ENCODE measurements at regions not wholly inside any gene's neighbourhood (a gene's known extent, or its start where the extent isn't known, plus 50 kb on each side); places are given as distances from the start of the nearest gene placed in this dataset.

- Histone ChIP-seq H3K36me3 (ENCODE audit: insufficient read depth, insufficient read length, low read length) (no peaks in the 10 kb centered on the region), H3K4me1 (ENCODE audit: insufficient read depth, insufficient read length) (no peaks in the 10 kb centered on the region), H3K9ac (ENCODE audit: insufficient read length, low read depth) (no peak overlapping the region), H3K27me3 (ENCODE audit: insufficient read depth, insufficient read length) (no peaks in the 10 kb centered on the region), H3K4me3 (ENCODE audit: insufficient read length, low read depth) (no peak overlapping the region), H3K9me3 (ENCODE audit: insufficient read depth, low read length) (no peaks in the 10 kb centered on the region)
- TF ChIP-seq YY1 (IDR thresholded peaks at IDR 0.05; ENCODE audit: insufficient read depth, insufficient read length) (no peak), ZNF274 (IDR thresholded peaks at IDR 0.05; ENCODE audit: low read depth, low read length) (no peak), SUZ12 (IDR thresholded peaks at IDR 0.05; ENCODE audit: extremely low read depth, insufficient read depth, insufficient read length) (no peak)
- no peak for DNase-seq (ENCODE audit: low read depth, low spot score)
Measured at GRCh38 chr1:79293611-79294010, 287.1 kb upstream of the ADGRL4 start.

- DNase-seq (ENCODE audit: low read depth, low spot score) = no peak
- Histone ChIP-seq H3K4me3 (ENCODE audit: insufficient read length, low read depth) (no peak overlapping the region), H3K9ac (ENCODE audit: insufficient read length, low read depth) (no peak overlapping the region), H3K9me3 (ENCODE audit: insufficient read depth, low read length) (no peaks in the 10 kb centered on the region), H3K4me1 (ENCODE audit: insufficient read depth, insufficient read length) (no peaks in the 10 kb centered on the region), H3K36me3 (ENCODE audit: insufficient read depth, insufficient read length, low read length) (no peaks in the 10 kb centered on the region), H3K27me3 (ENCODE audit: insufficient read depth, insufficient read length) (no peaks in the 10 kb centered on the region)
- TF ChIP-seq YY1 (IDR thresholded peaks at IDR 0.05; ENCODE audit: insufficient read depth, insufficient read length) (no peak), ZNF274 (IDR thresholded peaks at IDR 0.05; ENCODE audit: low read depth, low read length) (no peak)
Measured at GRCh38 chr1:79290927-79291474, 284.5 kb upstream of the ADGRL4 start.

GRCh38 chr1:79287982-79288381 is 281.5 kb upstream of the ADGRL4 start:
- Histone ChIP-seq H3K36me3 (ENCODE audit: insufficient read depth, insufficient read length, low read length) (no peaks in the 10 kb centered on the region), H3K4me3 (ENCODE audit: insufficient read length, low read depth) (no peak overlapping the region), H3K9ac (ENCODE audit: insufficient read length, low read depth) (no peak overlapping the region), H3K27me3 (ENCODE audit: insufficient read depth, insufficient read length) (no peaks in the 10 kb centered on the region), H3K4me1 (ENCODE audit: insufficient read depth, insufficient read length) (no peaks in the 10 kb centered on the region), H3K9me3 (ENCODE audit: insufficient read depth, low read length) (no peaks in the 10 kb centered on the region)
- no peak for DNase-seq (ENCODE audit: low read depth, low spot score)
- TF ChIP-seq SUZ12 (IDR thresholded peaks at IDR 0.05; ENCODE audit: extremely low read depth, insufficient read depth, insufficient read length) = no peak
- no peak for TF ChIP-seq ZNF274 (IDR thresholded peaks at IDR 0.05; ENCODE audit: low read depth, low read length)
- TF ChIP-seq YY1 (IDR thresholded peaks at IDR 0.05; ENCODE audit: insufficient read depth, insufficient read length) = no peak

- no peaks in the 10 kb centered on the region for H3K27me3 ChIP-seq (ENCODE audit: insufficient read depth, insufficient read length)
- no peaks in the 10 kb centered on the region for H3K4me1 ChIP-seq (ENCODE audit: insufficient read depth, insufficient read length)
- no peak for DNase-seq (ENCODE audit: low read depth, low spot score)
- TF ChIP-seq YY1 (IDR thresholded peaks at IDR 0.05; ENCODE audit: insufficient read depth, insufficient read length) = no peak
- TF ChIP-seq SUZ12 (IDR thresholded peaks at IDR 0.05; ENCODE audit: extremely low read depth, insufficient read depth, insufficient read length) = no peak
- TF ChIP-seq ZNF274 (IDR thresholded peaks at IDR 0.05; ENCODE audit: low read depth, low read length) = no peak
- H3K36me3 ChIP-seq (ENCODE audit: insufficient read depth, insufficient read length, low read length) = no peaks in the 10 kb centered on the region
- H3K9me3 ChIP-seq (ENCODE audit: insufficient read depth, low read length) = no peaks in the 10 kb centered on the region
- no peak overlapping the region for H3K4me3 ChIP-seq (ENCODE audit: insufficient read length, low read depth)
- no peak overlapping the region for H3K9ac ChIP-seq (ENCODE audit: insufficient read length, low read depth)
Measured at GRCh38 chr1:79285667-79286066, 279.1 kb upstream of the ADGRL4 start.

- Histone ChIP-seq H3K9ac (ENCODE audit: insufficient read length, low read depth) (no peak overlapping the region), H3K4me1 (ENCODE audit: insufficient read depth, insufficient read length) (no peaks in the 10 kb centered on the region), H3K4me3 (ENCODE audit: insufficient read length, low read depth) (no peak overlapping the region), H3K9me3 (ENCODE audit: insufficient read depth, low read length) (no peaks in the 10 kb centered on the region), H3K27me3 (ENCODE audit: insufficient read depth, insufficient read length) (no peaks in the 10 kb centered on the region), H3K36me3 (ENCODE audit: insufficient read depth, insufficient read length, low read length) (no peaks in the 10 kb centered on the region)
- DNase-seq (ENCODE audit: low read depth, low spot score) = no peak
- TF ChIP-seq SUZ12 (IDR thresholded peaks at IDR 0.05; ENCODE audit: extremely low read depth, insufficient read depth, insufficient read length) (no peak), YY1 (IDR thresholded peaks at IDR 0.05; ENCODE audit: insufficient read depth, insufficient read length) (no peak), ZNF274 (IDR thresholded peaks at IDR 0.05; ENCODE audit: low read depth, low read length) (no peak)
Measured at GRCh38 chr1:79283451-79283850, 276.9 kb upstream of the ADGRL4 start.

GRCh38 chr1:79281442-79281841 is 274.9 kb upstream of the ADGRL4 start:
- Histone ChIP-seq H3K9me3 (ENCODE audit: insufficient read depth, low read length) (no peaks in the 10 kb centered on the region), H3K27me3 (ENCODE audit: insufficient read depth, insufficient read length) (no peaks in the 10 kb centered on the region), H3K9ac (ENCODE audit: insufficient read length, low read depth) (no peak overlapping the region), H3K36me3 (ENCODE audit: insufficient read depth, insufficient read length, low read length) (no peaks in the 10 kb centered on the region), H3K4me3 (ENCODE audit: insufficient read length, low read depth) (no peak overlapping the region), H3K4me1 (ENCODE audit: insufficient read depth, insufficient read length) (no peaks in the 10 kb centered on the region)
- TF ChIP-seq SUZ12 (IDR thresholded peaks at IDR 0.05; ENCODE audit: extremely low read depth, insufficient read depth, insufficient read length) (no peak), ZNF274 (IDR thresholded peaks at IDR 0.05; ENCODE audit: low read depth, low read length) (no peak), YY1 (IDR thresholded peaks at IDR 0.05; ENCODE audit: insufficient read depth, insufficient read length) (no peak)
- no peak for DNase-seq (ENCODE audit: low read depth, low spot score)

GRCh38 chr1:79271759-79272158 is 265.2 kb upstream of the ADGRL4 start:
- Histone ChIP-seq H3K36me3 (ENCODE audit: insufficient read depth, insufficient read length, low read length) (no peaks in the 10 kb centered on the region), H3K4me1 (ENCODE audit: insufficient read depth, insufficient read length) (peaks cover 2% of the 10 kb centered on the region), H3K27me3 (ENCODE audit: insufficient read depth, insufficient read length) (no peaks in the 10 kb centered on the region), H3K9ac (ENCODE audit: insufficient read length, low read depth) (no peak overlapping the region), H3K4me3 (ENCODE audit: insufficient read length, low read depth) (no peak overlapping the region), H3K9me3 (ENCODE audit: insufficient read depth, low read length) (peaks cover 46% of the 10 kb centered on the region; the same call in 1 of the 2 replicates)
- TF ChIP-seq ZNF274 (IDR thresholded peaks at IDR 0.05; ENCODE audit: low read depth, low read length) (no peak), SUZ12 (IDR thresholded peaks at IDR 0.05; ENCODE audit: extremely low read depth, insufficient read depth, insufficient read length) (no peak)
- no peak for DNase-seq (ENCODE audit: low read depth, low spot score)
